ENCODE measurements at regions not wholly inside any gene's neighbourhood (a gene's known extent, or its start where the extent isn't known, plus 50 kb on each side); places are given as distances from the start of the nearest gene placed in this dataset.

DNA sequence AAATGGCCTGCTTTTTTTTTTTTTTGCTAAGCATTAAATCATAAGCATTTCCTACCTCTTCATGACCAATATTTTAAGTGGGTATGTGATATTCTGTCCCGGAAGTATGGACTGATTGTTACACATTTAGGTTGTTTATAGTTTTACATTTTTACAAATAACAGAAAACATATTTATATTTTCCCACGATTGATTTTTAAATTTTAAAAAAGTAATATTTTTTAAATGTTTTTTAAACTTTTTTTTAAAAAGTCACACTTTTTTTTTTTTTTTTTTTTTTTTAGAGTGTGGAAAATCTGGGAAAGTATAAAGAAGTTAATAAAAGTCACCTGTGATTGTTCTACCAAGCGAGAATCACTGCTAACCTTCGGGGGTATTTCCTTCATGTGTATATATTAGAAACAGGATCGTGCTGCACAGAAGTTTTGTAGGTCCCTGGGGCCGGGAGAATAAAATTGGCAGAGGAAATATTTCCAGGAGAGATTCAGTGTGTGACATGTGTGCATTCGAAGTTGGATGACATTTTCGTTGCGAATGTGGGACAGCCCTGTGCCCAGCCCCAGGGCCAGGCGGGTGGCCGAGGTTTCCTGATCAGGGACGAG, 173.1 kb downstream of the CDC5L start:
- DNase-seq: no peak

DNA sequence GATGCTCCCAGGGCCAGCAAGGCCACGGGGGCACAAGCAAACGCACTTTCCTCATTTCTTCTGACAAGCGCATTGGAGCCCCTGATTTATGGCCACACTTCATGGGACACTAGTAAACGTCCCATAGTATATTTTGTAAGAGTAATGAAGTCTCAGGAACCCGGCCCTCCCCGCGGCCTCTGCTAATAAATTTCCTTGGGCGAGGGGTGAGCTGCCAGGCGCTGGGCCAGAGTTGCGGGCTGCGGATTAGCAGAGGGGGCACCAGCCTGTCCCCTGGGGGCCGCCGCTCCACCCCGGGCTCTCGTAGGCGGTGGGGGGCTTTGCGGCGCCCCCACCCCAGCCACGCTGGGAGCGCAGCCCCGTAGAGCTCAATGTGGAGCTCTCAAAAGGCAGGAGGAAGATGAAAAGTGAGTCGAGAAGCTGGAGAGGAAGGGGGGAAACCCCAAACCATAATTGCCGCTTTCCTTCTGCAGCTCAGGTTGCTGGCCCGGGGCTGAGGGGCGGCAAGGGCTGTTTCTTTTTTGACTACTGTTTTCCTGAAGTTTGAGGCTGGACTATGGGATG, 173.6 kb downstream of the CDC5L start:
- DNase-seq: no peak

DNA sequence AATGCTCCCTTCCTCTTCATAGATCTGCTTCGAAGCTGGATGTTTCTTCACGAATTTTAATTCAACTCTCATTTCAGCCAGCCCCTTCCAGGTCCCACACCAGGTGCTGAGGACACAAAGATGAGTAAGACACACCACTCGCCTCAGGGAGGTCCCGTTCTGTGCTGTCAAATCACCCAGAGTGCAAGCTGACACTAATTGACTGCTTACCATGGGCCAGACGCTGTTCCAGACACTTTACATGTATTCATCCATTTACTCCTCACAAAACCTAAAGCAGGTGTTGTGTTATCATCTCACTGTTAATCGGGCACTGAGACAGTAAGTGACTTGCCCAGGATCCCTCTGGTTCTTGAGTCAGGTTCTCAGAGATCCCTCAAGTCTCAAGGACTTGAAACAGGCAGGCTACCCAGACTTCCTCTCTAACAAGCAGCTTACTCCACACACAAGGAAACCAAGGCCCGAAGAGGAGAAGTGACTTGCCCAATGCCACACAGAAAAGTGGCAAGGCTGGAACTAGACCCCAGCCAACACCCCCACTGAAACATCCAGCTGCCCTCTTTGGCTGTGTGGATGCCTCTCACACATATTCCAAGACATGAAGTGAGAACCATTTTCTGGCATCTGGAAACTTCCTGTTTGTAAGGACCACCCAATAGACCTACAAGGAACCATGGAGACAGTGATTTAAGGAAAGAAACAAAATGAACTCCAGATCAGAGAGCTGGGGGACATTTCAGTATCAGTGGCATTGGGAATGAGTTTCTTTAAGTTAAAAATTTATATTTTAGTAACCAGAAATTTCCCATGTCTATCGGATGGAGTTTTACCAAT, 174.5 kb downstream of the CDC5L start:
- DNase-seq: no peak

DNA sequence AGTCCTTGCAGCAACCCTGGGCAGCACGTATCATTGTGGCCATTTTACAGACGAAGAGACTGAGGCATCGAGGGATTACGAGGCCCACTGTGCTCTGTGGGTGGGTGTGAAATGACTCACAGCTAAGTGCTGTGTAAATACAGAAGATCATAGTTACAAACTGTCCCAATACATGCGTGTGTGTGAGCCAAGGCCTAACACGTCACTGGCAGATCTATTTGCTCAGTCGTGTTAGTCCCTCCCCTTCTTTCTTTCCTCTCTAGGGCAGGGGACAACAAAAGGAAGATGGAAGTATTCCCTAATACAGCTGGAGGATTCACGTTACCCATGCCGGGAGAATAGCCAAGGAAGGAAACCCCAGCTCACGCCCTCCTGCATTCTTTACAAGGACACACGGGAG, 175.9 kb downstream of the CDC5L start:
- peak; percentile 56 for DNase-seq

DNA sequence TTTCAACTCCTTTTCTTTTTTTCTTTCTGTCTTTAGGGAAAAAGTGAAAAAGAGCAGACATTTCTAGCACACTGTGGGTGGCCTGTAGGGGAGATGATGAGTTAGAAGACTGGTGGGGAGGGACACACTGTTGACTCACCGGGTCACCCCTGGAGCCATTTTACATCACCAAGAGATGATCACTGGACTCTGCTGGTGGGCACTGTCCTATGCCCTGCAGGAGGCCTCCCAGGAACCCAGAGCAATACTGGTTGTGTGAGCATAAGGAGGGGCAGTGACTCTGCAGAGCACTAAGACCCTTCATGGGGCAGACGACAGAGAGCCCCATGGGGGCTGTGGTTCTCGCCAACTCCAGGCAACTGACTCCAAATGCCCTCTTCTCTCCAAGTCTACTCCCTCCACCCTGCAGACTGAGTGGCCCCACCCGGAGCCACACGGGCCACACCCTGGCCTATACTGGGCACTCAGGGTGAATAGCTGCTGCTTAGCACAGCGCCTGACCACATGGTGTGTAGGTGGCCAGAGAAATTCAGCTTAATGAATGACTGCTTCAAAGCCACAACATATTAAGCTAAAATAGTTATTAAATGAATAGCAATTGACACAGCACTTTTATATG, 177.5 kb downstream of the CDC5L start:
- no peak for DNase-seq

DNA sequence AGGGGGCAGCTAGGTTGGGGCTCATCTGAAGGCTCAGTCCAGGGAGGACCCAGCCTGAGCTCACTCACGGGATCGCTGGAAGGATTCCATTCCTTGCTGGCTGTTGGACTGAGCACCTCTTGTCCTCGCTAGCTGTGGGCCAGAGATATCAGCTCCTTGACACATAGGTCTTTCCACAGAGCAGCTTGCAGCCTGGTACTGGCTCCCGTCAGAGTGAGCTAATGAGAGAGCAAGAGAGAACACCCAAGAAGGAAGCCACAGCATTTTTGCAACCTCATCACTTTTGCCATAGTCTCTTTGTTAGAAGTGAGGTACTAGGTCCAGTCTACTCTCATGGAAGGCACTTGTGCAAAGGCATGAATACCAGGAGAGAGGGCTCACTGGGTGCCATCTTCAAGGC, 179.9 kb downstream of the CDC5L start:
- DNase-seq: no peak

DNA sequence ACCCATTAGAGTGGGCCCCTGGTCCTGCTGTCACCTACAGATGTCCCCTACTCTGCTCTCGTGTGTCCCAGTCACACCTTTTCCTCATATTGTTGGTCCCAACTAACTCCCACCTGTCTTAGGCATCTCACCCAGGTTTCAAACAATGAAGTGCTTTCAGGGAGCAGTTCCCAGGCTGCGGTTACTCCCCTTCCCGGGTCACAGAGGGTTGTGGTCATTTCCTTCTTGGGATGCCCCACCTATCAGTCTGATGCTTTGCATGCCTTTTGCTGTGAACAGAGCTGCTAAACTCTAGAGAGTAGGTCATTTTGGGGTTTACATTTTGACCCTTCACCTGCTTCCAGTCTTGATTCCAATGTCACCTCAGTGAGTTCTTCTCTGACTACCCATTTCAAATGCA, 181.6 kb downstream of the CDC5L start:
- DNase-seq: no peak

DNA sequence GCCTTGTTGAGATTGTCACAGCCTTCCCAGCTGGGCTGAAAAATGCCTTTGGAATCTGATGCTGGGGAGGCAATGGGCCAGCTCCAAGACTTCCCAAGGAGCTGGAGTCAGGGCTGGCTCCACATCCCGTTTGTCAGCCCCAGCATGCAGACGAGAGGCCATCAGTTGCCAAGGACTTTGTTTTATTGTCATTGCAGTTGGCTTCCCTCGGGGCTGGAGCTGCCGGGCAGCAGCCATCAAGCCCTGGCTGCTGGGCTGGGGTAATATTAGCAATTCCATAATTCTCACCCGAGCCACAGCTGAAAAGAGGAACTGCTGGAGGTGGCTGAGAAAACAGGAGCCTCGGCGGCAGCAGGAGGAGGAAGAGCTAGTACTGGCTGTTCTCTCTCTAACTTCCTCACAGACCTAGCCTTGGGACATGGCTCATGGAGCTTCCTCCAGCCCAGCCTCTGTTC, 182.5 kb downstream of the CDC5L start:
- peak; percentile 88 for DNase-seq

DNA sequence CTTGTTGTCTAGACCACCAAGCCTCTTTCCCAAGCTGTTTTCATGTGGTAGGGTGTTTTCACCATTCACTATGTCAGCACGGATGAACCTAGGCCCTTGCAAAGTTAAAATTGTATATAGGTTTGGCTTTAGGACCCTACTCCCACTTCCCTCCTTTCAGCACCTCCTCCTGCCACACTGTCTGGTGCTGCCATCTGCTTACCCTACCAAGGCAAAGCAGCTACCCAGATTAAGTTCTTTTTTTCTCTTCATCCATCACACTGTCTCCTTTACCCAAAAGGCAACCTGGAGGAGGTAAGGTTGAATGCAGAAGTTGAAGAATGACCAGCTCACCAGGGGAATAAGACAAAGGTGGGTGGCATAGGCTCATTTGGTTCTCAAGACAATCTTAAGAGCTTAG, 184.0 kb downstream of the CDC5L start:
- no peak for DNase-seq

DNA sequence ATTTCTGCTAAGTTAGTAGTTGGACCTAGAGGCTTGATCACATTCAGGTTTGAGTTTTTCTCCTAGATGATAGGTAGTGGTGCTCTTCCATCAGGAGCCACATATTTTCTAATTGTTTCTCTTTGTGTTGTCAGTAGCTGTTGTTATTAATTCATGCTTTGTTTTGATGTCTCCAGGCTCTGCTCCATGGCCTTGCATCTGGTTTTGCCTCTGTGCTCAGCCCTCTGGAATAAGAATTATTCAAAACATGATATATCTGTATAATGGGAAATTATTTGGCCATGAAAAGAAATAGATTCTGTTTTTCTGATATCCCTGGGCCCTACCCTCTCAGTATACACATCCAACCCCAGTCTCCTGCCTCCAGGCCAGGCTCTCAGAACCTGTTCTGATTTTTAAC, 184.8 kb downstream of the CDC5L start:
- no peak for DNase-seq

DNA sequence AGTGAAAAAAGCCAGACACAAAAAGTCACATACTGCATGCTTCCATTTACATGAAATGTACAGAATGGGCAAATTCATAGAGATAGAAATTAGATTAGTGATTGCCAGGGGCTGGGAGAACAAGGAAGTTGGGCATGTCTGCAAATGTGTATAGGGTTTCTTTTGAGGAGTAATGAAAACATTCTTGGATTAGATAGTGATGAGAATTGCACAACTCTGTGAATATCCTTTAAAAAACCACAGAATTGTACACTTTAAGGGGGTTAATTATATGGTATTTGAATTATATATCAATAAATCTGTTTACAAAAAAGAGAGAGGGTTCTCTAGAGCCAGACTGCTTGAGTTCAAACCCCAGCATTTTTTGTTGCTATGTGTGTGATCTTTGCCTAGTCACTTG, 188.1 kb downstream of the CDC5L start:
- no peak for DNase-seq

DNA sequence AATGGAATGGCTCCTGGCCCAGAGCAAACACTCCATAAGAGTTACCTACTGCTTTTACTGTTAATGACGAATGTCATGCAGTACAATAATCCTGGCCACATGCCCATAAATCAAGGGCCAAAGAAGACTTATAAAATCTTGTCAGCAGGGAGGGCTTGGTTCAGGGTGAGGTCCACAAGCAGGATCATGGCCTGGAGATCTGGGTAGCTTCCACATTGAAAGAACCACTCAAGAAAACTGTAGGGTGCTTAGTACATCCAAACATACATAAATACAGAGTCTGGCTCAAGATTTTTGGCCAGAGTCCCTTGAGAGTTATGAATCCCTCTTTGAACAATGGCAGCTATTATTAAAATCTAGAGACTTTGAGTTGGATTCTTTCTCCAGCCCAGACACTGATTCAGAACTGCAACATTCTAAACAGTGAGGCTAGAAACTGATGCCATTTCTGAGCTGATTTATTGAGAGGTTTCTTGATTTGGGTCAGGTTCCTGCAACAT, 188.7 kb downstream of the CDC5L start:
- no peak for DNase-seq

DNA sequence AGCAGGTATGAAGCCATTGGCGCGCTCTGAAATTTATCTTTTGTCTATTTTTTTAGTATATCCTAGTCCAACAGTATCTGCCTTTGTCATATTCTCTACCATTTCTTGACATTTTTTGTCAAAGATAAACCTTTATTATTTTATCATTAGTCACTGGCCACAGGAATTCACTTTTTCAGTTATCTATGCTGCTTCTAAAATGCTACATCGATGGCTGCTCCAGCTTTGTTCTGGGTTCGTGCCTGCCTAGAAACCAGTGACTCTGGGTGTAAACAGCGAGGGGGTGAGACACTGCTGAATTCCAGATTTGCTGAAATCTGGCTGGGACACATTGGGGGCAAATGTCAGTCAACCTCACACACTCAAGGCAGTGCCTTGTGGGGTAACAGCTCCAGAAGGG, 193.4 kb downstream of the CDC5L start:
- DNase-seq: no peak

DNA sequence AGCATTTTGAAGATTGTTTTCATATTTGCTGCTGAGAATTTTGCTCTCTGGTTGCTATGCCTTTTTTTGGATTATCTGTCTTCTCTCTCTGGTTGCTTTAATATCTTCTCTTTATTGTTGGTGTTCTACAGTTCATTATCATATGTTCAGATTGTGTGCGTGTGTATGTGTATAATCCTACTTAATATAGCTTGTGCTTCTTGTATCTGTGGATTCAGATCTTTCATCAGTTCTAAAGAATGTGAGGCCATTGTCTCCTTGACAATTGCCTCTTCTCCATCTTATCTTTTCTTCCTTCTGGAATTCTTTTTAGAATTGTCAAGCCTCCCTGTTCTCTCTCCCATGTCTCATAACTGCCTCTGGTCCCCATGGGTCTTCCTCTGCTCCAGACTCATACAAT, 195.4 kb downstream of the CDC5L start:
- no peak for DNase-seq

DNA sequence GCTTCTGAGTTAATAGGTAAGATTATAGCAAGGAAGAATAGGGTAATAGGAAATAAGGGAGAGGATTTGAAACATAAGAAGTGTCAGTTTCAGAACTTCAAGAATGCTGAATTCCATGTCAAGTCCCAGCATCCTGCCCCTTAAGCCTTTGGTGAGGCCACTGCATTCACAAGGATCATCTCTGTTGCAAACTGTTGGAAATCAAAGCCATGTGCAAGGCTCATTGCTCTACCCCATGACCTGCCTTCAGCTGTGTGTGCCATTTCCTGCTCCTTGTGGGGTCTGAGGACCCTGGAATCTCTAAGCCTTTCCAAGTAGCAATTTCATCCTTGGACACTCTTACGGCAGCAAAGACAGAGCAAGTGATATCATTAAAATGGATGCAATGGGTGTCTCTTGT, 203.0 kb downstream of the CDC5L start:
- no peak for DNase-seq

DNA sequence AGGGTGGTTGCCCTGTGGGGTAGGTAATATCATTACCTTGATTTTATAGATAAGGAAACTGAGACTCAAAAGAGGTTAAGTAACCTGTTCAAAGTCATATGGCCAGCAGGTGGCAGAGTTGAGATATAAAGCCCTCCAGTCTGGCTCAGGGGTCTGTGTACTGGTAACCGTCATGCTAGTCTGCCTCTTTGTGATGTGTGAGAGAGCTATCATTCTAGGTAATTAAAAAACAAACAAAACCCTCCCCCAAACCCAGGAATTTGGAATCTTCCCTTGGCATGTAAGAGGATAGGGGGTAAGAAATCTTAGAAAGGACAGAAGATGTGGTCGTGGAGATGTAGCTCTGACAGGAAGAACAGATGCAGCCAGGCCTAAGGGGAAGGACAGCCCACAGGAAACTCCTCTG, 206.0 kb downstream of the CDC5L start:
- DNase-seq: peak; percentile 64

DNA sequence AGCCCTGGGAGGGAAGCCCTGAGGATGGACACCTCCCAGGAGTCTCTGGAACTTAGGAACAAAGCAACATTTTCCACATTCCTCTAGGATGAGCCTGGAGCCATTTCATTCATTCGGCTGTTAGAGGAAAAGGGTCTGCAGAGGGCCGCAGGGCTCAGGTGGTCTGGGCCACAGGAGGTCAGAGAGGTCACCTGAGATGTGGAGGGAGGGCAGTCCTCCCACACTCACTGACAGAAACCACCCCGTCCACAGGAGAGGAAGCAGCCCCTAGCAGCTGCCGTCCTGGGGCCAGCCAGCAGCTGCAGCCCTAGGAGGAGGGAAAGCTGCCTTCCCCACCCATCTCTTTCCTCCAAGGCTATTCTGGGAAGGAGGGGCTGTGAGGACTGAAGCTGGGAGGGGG, 207.0 kb downstream of the CDC5L start:
- DNase-seq: peak; percentile 65

DNA sequence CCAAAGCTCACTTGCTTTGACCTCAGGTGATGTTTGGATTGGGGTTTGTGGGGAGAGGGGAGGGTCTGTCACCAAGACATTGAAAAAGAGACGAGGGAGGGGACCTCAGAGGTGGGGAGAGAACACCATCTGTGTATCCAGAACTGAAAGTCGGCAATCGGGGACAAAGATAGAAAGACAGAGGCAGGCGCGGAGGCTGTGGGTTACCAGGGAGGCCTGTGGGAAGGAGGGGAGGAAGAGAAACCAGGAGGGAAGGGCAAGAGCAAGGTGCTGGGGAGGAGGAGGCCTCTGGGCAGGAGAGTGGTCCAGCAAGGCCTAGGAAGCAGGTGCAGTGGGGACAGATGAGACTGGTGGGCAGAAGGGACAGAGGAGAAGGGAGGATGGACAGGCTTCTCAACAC, 211.2 kb downstream of the CDC5L start:
- no peak for DNase-seq

DNA sequence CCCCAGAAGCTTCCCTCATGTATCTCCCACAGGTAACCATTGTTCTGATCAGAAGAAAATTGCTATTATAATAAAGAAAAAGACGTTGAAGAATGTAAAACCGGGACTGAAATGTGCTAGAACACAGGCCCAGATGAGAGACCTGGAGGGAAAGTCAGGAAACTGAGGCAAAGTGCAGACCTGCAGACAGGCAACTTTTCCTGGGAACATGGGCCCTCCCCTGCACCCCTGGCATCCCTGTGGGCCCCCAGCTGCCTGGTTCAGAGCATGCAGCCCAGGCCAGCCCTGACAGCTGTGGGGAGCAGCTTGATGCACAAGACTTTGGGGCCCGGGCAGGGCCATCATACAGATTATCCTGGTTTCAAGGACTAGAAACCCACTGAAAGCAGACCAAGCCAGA, 212.2 kb downstream of the CDC5L start:
- no peak for DNase-seq

DNA sequence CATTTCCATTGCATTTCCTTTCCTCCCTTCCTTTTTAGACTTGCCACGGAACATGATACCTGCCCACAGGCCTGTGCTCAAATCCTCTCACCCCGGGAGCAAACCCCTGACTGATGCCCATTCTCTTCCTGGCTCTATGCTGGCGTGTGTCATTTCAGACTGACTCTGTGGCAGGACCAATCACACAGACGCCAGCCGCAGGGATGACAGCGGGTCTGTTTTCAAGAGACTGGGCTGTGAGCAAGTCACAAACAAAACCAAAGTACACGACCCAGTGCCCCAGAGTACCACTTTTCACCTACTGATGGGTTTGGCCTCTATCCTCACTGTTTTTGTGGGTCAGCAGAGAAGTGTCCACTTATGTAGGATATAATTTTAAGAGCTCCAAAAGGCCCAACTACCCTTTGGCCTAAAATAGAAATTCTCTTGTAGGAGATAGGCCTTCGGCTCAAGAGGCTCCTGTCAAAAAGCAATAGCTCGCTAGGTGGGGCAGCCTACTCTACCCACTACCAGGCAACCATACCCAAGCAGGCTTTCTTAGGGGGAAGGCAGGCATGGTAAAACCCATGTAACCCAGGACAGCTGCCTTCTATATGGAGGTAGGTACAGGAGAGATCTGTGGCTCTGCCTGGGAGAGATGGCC, 215.7 kb downstream of the CDC5L start:
- DNase-seq: peak; percentile 9

DNA sequence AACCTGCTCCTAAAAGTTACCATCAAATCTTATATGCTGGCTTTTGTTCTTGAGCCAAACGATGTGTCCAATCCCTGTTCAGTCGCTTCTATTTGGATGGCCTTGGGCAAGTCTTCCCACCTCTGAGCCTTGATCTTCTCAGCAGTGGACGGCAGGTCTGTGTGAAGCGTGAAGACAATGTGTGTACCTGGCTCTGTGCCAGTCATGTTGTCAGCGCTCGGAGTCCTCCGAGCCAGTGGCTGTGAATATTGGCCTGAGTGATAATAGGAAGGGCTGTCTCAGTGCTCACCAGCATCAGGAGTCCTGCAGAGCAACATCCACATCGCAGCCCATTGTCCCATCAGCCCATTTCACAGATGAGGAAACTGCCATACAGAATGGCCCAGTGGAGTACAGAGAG, 219.0 kb downstream of the CDC5L start:
- peak; percentile 36 for DNase-seq

DNA sequence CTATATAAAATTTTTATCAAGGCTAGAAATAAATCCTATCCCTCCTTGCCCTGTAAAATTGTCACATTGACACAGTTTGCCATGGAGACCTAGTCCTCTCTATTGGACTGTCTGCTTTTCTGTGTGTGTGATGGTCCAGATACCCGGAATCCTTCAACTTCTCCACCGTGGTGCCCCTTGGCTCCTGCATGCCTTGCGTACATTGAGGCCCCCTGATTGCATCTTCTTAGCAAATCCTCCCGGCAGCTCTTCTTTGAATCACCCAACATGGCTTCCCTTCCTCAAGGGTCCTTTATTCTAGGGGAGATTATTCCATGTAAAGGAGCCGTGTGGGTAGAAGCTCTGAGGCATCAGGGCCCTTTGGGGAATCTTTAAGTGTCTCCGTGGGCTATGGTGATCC, 219.5 kb downstream of the CDC5L start:
- no peak for DNase-seq

DNA sequence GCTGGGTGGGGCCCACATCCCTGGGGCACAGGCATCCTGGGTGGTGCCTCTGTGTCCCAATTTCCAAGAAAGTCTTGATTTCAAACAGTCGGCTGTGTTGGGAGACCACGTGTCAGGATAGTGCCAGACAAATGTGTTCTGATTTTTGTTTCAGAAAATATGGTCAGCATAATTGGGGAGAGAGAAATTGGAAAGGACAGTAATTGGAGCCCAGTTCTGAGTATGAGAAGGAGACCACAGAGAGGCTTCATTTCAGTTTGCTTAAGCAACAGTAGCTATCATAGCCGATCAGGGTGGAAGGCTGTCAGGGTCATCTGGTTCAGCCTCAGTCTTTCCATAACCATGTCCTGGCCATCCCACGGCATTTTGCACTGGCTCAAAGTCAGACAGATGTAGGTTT, 220.7 kb downstream of the CDC5L start:
- no peak for DNase-seq

All from tongue (tissue), 1 donor.